ENCODE measurements at regions not wholly inside any gene's neighbourhood (a gene's known extent, or its start where the extent isn't known, plus 50 kb on each side); places are given as distances from the start of the nearest gene placed in this dataset.

GRCh38 chr6:159329081-159329480 is 159.9 kb downstream of the FNDC1 start:
- TF ChIP-seq CTCF (IDR thresholded peaks at IDR 0.05) = no peak
- TF ChIP-seq POLR2A (IDR thresholded peaks at IDR 0.05) = no peak
